GM21381 (cell line): ENCODE measurements at regions not wholly inside any gene's neighbourhood (a gene's known extent, or its start where the extent isn't known, plus 50 kb on each side); places are given as distances from the start of the nearest gene placed in this dataset.
"Not testable (repeated sequence)": the region's sequence is repeated elsewhere in the genome, so short reads cannot be mapped to it uniquely, and the experiment has no call there.

ENCODE experiments used
- ATAC-seq: cut with Tn5 transposase; IDR thresholded peaks from one replicate; pipeline ENCODE4 v1.9.1; 2021; ENCODE audit warnings: mild to moderate bottlenecking, moderate library complexity; ENCODE audit not compliant: unreplicated experiment

DNA sequence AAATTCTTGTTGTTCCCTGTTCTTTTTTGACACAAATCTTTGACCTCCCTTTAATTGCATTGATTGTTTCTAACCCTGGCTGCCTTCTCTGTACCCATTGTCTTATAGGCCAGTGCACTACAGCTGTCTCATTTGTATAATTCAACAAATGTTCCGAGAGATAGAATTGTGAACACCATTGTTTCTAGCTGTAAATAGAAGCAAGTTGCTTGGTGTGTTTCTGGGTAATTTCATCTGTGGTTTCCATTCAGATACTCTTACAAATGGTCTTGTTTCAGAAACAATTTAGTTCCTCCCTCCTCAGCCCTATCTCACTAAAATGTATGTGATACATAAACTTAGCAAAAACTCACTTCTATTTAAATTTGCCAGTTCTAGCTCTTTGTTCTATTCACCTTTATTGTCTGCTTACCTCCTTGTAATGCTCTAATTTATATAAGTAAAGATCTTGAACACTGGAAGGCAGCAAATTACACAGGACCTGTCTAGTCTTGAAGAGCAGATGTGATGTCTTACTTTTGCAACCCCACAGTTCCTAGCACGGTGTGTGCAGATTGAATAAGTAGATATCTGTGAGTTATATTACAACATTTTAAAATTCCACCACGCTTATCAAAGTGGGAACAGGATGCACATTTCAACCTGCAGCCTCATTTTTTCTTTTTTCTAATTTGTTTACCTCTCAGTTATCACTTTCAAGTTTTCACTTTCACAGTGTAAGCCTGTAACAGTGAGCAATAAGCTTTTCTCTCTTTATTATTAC lies 515.6 kb upstream of the ZP4 start:
- no peak for ATAC-seq

DNA sequence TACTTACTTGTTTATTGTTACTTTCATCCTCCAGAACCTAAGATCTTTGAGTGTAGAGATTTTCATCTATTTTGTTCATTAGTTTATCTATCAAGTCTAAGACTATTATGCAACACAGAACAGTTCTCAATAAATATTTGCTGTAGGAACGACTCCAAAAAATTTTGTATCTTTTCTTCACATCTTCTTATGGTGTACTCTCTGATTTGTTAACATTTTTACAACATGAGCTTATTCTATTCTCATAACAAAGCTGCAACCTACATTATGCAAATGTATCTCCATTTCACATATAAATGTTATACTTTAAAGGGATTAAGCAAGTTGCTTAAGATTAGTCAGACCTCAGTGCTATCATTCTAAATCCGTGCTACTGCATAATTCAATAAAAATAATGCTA lies 514.2 kb upstream of the ZP4 start:
- ATAC-seq, result no peak

DNA sequence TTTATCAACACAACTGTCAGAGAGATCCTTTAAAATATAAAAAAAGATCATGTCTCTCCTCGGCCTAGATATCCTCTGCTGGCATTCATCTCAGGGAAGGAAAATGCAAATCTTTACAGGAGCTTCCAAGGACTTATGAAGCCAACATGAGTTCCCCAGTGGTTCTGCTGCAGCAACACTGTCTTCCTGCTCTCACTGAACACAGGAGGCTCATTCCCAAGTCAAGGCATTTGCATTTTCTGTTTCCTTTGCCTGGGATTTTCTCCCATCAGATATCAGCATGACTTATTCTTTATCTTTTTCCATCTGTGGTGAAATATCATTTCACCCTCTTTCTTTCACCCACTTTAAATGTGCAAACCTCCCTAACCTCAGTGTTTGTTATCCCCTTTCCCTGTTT lies 513.8 kb upstream of the ZP4 start:
- ATAC-seq, result no peak

DNA sequence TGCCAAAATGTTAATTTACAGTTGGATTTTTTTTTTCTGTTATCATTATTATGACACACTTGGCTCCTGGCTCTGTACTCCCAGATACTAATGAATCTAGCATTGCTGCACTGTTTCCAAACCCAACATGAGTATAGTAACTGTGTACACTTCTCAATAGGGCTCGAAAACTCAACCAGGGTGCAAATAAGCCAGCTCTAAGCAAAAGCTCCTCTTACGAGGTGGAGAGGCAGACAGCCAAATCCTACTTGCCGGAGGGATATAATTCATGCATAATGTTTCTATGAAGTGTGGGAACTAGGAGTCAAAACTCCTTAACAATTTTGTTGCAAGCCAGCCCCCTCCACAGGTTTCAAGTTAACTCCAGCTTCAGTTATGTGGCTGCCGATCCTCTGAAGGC lies 510.4 kb upstream of the ZP4 start:
- no peak for ATAC-seq

DNA sequence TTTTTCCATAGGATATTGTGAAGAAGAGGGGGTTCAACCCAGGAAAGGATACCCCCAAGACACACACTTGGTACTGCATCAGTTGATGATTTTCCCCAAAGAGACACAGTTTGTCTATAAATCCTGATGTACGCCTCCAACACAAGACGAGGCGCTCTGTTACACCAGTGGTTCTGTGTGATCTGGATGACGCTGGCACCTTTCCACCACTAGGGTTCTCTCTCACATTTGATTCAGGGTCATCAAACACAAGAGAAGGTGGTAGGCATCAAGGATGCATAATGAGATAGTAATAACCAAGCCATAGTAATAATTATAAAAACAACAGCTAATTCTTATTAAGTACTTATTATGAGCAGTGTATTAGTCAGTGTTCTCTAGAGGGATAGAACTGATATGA lies 508.8 kb upstream of the ZP4 start:
- ATAC-seq, result no peak

DNA sequence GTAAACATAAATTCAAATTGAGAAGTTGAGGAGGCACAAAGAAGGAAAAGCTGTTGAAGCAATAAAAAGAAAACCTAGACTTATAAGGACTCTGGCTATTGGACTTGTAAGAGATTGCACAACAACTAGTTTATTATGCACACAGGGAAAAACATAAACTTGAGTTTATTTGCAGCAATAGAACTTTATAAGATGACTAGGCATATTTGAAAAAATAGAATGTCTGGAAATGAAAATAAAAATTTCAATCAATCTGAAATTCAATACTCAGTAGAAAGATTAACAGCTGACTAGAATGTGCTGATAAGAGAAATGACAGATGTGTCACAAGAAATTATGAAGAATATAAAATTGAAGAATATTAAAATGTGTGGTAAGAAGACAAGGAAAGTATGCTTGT lies 505.4 kb upstream of the ZP4 start:
- no peak for ATAC-seq

DNA sequence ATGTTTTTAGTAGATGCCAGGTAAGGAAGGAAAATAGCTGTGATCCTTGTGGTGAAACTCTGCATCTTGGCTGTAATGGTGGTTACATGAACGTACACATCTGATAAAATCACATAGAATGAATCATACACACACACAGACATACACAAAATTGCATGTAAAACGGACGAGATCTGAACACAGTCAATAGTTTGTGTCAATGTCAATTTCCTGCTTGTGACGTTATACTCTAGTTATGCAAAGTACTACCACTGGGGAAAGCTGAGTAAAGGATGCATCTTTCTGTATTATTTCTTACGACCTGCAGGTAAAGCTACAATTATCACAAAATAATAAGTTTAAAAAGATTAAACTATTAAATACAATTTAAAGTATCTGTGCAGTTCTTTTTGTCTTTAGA lies 493.7 kb upstream of the ZP4 start:
- ATAC-seq, result no peak

DNA sequence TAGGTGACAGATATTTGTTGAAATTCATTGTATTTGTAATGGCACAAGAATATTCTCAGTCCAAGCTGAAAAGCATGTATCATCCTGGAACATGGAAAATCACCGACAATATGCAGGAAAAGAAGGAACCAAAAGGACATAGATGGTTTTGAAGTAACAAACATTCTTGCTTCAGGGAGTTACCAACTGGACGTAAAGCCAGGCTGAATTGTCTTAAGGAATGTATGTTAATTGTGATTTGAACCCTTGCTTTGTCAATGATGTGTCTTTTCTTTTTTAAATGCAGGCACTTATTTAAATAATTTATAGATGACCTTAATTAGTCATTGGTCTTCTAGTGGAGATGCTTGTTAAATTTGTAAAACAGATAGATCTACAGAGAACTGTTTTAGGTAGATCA lies 489.4 kb upstream of the ZP4 start:
- ATAC-seq, result no peak

DNA sequence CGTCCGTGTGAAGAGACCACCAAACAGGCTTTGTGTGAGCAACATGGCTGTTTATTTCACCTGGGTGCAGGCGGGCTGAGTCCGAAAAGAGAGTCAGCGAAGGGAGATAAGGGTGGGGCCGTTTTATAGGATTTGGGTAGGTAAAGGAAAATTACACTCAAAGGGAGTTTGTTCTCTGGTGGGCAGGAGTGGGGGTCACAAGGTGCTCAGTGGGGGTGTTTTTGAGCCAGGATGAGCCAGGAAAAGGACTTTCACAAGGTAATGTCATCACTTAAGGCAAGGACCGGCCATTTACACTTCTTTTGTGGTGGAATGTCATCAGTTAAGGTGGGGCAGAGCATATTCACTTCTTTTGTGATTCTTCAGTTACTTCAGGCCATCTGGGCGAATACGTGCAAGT lies 488.7 kb upstream of the ZP4 start:
- not testable (repeated sequence) for ATAC-seq

DNA sequence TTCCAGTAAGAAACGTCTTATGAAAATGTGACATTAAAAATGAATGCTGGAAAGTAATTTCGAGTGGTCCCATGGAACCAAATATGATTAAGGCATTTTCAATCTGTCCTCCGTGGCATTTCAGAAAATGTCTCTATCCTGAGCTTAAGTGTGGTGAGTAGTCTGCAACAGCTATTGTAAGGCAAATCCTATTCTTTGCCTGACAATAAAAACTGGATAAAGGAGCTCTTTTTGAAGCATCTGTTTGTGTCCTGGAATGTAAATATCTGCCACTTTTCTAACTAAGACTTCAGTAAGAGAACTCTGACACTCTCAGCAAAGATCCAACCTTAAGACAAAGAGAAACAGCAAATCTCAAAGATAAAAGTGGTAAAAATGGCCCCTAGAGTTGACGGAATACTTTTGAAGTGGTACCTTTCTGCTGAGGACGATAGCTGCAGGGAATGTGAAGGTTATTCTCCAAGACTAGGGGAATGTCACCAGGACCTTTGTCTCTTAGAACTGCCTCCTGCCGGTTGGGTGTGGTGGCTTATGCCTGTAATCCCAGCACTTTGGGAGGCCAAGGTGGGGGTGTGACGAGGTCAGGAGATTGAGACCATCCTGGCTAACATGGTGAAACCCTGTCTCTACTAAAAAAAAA lies 486.7 kb upstream of the ZP4 start:
- ATAC-seq, result no peak

DNA sequence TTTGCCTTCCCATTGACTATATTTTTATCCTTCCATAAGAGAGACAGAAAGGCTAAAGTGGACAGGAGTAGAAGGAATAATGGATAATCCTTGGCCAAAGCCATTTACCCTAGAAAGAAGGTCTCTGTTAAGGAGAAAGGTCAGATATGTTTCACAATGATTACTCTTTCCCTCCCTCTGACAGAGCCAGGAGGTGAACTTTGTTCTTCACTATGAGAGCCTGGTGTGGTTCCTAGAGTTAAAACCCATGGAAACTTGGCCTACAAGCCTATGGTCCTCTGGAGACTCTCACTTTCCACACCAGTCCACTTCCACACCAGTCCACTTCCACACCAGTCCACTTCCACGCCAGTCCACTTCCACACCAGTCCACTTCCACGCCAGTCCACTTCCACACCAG lies 479.9 kb upstream of the ZP4 start:
- ATAC-seq, result no peak

DNA sequence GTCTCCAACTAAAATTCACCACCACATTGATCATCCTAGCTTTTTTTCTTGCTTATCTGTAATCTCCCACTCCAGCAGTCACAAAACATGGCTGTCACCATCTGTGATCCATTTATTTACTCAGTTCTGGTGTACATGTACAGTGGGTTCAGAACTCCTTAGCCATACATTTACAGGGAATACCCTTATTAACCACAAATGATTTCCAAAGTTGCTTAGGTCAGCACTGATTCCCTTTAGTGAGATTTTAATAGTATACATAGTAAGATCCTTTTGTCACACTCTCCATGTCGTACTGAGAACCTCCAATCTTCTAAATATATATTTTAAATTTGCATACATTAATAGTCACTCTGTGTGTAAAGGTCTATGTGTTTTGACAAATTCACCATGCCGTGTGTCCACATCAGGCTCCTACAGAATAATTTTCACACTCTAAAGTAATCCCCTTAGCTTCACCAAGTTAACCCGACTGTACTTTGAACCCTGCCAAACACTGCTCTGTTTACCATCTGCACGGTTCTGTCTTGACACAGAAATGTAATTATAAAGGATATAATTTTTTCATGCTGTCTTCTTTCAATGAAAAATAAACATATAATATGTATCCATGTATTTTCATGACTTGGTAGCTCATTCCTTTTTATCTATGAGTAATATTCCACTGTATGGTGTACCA lies 473.6 kb upstream of the ZP4 start:
- ATAC-seq, result no peak

DNA sequence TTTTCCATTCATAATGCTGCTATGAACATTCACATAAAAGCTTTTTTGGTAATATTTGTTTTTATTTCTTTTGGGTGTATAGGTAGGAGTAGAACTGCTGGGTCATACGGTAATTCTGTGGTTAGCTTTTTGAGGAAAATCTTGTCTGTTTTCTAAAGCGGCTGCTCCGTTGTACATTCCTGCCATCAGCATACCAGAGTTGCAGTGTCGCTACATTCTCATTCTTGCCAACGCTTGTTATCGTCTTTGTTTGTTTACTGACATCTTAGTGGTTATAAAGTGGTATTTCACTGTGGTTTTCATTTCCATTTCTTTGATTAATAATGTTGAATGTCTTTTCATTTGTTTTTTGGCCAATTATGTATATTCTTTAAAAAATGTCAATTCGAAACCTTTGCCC lies 469.8 kb upstream of the ZP4 start:
- ATAC-seq, result no peak

DNA sequence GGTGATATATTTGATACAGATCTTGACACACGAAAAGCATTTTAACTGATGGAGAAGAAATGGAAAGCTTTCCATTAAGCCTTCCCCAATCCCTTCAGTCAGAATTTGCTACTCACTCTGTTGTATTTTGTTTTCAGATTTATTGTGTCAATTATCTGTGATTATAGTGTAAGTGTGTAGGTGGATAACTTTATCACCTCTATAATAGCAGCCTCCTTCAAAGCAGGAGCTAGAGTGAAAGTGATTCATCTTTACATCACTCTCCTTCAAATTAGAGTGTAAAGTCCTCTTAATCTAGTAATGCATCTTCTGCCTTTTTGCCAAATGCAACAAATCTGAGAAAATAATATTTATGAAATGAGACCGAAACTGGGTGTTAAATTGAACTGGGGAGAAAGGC lies 459.7 kb upstream of the ZP4 start:
- no peak for ATAC-seq

DNA sequence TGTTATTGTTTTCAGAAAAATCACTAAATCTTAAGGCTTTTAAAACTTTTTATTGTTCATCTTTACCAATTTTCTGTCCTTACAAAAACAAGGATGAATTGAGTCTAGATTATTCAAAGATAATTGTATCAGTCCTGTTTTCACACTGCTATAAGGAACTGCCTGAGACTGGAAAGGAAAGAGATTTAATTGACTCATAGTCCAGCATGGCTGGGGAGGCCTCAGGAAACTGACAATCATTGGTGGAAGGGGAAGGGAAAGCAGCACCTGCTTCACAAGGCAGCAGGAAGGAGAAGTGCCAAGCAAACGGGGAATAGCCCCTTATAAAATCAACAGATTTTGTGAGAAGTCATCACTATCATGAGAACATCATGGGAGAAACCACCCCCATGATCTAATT lies 455.6 kb upstream of the ZP4 start:
- ATAC-seq, result no peak

DNA sequence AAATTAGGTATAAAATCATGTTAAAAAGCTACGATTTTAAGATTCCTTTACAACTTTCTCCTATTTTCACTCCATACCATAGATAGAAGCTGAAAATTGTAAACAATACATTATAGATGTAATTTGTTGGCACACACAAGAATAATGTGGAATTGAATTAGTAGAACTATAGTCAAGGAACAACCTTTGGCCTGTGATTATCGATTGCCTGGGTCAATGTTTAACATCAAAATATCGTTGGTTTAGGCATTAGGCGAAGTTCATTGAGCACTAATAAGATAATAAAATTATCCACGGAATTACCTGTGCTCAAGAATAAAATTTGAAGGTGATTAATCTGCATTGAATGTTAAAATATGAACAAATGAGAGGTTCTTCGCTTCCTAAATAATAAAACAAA lies 455.1 kb upstream of the ZP4 start:
- ATAC-seq, result no peak

DNA sequence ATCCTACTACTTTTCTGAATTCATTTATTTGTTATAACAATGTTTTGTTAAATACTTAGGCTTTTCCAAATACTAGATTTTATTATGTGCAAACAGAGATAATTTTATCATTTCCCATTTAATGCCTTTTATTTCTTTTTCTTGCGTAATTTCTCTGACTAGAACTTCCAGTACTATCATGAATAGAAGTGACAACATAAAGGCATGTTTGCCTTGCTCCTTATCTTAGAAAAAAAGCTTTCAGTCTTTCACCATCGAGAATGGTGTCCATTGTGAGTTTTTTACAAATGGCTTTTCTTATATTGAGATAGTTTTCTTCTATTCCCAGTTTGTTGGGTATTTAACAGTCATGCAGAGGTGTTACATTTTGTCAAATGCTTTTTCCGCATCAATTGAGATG lies 453.1 kb upstream of the ZP4 start:
- no peak for ATAC-seq

DNA sequence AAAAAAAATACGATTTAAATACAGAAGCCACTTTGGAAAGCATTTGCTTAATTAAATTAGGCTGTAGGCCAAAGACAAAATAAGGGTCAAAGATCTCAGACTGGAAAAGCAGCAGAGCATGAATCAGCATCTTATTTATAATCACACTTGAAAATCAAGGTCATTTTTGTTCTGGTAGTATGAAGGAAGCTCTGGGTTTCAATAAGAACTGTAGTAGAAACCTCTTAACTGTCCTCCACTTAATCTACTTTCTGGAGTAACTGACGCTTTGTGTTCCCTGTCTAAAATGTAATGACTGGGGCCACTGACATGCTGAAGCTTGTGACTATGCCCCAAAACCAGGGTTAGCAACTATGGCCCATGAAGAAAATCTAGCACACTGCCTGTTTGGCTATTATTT lies 450.7 kb upstream of the ZP4 start:
- no peak for ATAC-seq

DNA sequence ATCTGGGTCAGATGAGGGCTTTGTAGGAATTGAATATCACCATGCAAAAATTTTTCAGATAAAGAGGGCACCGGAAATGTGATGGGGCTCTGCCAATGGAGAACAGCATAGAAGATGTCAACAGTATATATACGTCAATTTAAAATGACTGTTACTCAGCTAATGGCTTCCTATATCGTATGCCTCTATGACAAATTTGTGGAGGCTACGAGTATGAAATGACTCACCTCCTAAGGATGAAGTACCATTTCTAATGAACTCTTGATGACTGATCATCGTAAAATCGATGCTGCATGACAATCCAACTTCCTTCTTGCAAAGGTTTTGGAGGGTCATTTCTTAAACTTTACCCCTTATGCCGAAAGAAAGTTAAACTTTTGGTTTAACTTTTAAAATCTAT lies 450.3 kb upstream of the ZP4 start:
- no peak for ATAC-seq

DNA sequence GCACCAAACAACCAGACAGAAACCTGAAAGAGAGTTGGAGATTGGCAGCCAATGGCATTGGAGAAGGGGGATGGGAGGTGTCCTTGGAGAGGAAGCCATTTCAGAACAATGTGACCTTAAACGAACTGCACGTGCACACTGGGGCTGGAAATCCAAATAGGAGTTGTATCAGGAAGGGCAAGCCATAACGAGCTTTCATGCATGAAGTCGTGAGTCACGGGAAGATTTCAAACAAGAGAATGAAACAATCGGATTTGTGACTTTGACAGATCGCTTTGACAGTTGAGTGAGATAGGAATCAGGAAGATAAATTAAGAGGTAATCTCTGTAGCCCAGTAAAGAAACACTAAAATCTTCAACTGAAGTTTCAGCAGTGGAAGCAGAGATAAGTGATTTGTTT lies 445.8 kb upstream of the ZP4 start:
- no peak for ATAC-seq

DNA sequence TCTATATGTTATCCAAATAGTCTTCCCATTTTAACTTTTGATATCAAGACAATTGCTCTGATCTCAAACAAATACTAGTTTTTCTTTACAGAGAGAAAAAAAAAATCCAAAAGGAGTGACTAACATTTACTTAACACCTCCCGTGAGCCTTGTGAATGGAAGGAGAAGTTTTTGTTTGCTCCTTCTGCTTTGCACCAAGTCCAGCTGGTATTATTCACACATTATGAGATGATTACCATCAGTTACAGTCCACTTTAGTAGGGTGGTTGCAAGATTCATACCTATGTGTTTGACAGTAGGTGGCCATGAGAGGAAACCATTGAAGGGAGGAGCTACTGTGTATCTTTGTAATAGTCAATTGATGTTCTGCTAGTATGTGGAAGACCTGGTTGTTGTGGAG lies 443.4 kb upstream of the ZP4 start:
- no peak for ATAC-seq

DNA sequence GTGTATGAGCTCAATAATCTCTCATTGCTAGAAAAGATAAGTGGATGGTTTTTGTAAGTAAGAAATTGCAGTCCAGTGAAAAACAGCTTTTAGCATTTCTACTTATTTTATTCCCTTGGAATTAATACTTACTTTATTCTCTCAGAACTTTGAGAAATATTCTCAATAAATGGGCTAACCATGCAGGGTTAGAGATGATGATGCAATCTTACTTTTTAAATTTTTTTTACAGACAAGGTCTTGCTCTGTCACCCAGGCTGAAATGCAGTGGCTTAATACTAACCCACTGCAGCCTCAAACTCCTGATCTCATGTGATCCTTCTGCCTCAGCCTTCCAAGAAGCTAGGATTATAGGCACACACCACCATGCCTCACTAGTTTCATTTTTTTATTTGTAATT lies 440.8 kb upstream of the ZP4 start:
- ATAC-seq, result no peak
